EH (cell line): ENCODE measurements at regions not wholly inside any gene's neighbourhood (a gene's known extent, or its start where the extent isn't known, plus 50 kb on each side); places are given as distances from the start of the nearest gene placed in this dataset.
A peak's percentile ranks its signal among the peaks of the same experiment; 100 is the strongest.
"Not testable (repeated sequence)": the region's sequence is repeated elsewhere in the genome, so short reads cannot be mapped to it uniquely, and the experiment has no call there.

Experiments used
- DNase-seq: peaks from one replicate; pipeline ENCODE4 v3.0.0-alpha.2; 2015; ENCODE audit warnings: low read depth

- not testable (repeated sequence) for DNase-seq
These were observed 64.5 kb upstream of the HTR1E start for GRCh38 chr6:86872810-86873209.

GRCh38 chr6:86871681-86872080 is 65.6 kb upstream of the HTR1E start:
- no peak for DNase-seq

GRCh38 chr6:86869500-86869899 is 67.8 kb upstream of the HTR1E start:
- no peak for DNase-seq

- DNase-seq, result no peak
These were observed 77.8 kb upstream of the HTR1E start for GRCh38 chr6:86859513-86859912.

GRCh38 chr6:86858970-86859369 is 78.4 kb upstream of the HTR1E start:
- no peak for DNase-seq

GRCh38 chr6:86857783-86858182 is 79.5 kb upstream of the HTR1E start:
- DNase-seq, result no peak

GRCh38 chr6:86856937-86857563 is 80.3 kb upstream of the HTR1E start:
- peak; percentile 27 for DNase-seq

GRCh38 chr6:86856379-86856778 is 80.9 kb upstream of the HTR1E start:
- DNase-seq, result no peak

GRCh38 chr6:86848986-86849385 is 88.3 kb upstream of the HTR1E start:
- no peak for DNase-seq

GRCh38 chr6:86832686-86833085 is 104.6 kb upstream of the HTR1E start:
- no peak for DNase-seq

- no peak for DNase-seq
These were observed 111.9 kb upstream of the HTR1E start for GRCh38 chr6:86825436-86825835.

- DNase-seq, result no peak
These were observed 114.6 kb upstream of the HTR1E start for GRCh38 chr6:86822747-86823146.

- DNase-seq, result no peak
These were observed 116.6 kb upstream of the HTR1E start for GRCh38 chr6:86820750-86821149.

- DNase-seq, result no peak
These were observed 143.7 kb upstream of the HTR1E start for GRCh38 chr6:86793649-86794048.

- no peak for DNase-seq
These were observed 145.9 kb upstream of the HTR1E start for GRCh38 chr6:86791476-86791875.

GRCh38 chr6:86789779-86790411 is 147.4 kb upstream of the HTR1E start:
- no peak for DNase-seq

GRCh38 chr6:86782328-86782727 is 155.0 kb upstream of the HTR1E start:
- DNase-seq, result no peak

GRCh38 chr6:86780923-86781322 is 156.4 kb upstream of the HTR1E start:
- no peak for DNase-seq

GRCh38 chr6:86775893-86776292 is 161.4 kb upstream of the HTR1E start:
- DNase-seq, result no peak

- DNase-seq, result no peak
These were observed 172.1 kb upstream of the HTR1E start for GRCh38 chr6:86765211-86765610.

- not testable (repeated sequence) for DNase-seq
These were observed 177.4 kb upstream of the HTR1E start for GRCh38 chr6:86759953-86760352.

- DNase-seq, result no peak
These were observed 180.6 kb upstream of the HTR1E start for GRCh38 chr6:86756640-86757229.

GRCh38 chr6:86744048-86744447 is 193.3 kb upstream of the HTR1E start:
- no peak for DNase-seq

GRCh38 chr6:86738078-86738477 is 199.2 kb upstream of the HTR1E start:
- DNase-seq, result no peak
